B cell (primary cell): ENCODE measurements at regions not wholly inside any gene's neighbourhood (a gene's known extent, or its start where the extent isn't known, plus 50 kb on each side); places are given as distances from the start of the nearest gene placed in this dataset.

Experiments
- ATAC-seq: fragments of 200-7000 bp; cut with Tn5 transposase; one replicate; pipeline ENCODE4 v1.10.0; 2021; ENCODE audit warnings: low read depth, mild to moderate bottlenecking, moderate number of reproducible peaks, moderate library complexity
- CTCF ChIA-PET: fragments of 350-600 bp; sonication (Branson Sonifier 250); formaldehyde crosslinking; loops from one replicate; lab custom pipeline; 2021; ENCODE audit warnings: antibody characterized with exemption, inconsistent platforms; lab: Charles Lee
- POLR2A ChIA-PET: fragments of 350-600 bp; sonication (Branson Sonifier 250); formaldehyde crosslinking; loops from one replicate; lab custom pipeline; 2021; ENCODE audit warnings: antibody characterized with exemption; lab: Charles Lee
- DNase-seq: peaks from one replicate; pipeline ENCODE4 v3.0.0; 2013
- H2AFZ ChIP-seq: 2 replicates; pipeline ENCODE4 v1.6.1; 2012; ENCODE audit warnings: mild to moderate bottlenecking, low read depth, low read length; ENCODE audit not compliant: insufficient read depth, poor library complexity, severe bottlenecking
- H3K27ac ChIP-seq, 2 donors: 1 replicate in 1 of 2; 2 replicates in 1 of 2; pipeline ENCODE4 v1.5.1; 2012 to 2013; ENCODE audit warnings: low read length in 2 of 2, mild to moderate bottlenecking in 2 of 2, moderate library complexity in 1 of 2
- H3K27me3 ChIP-seq, 4 experiments: fragments of 200-600 bp in 1 of 4; sonication (generic) in 1 of 4; replicated peaks in 1 of 4; 1 replicate in 2 of 4; 2 replicates in 2 of 4; pipeline versions ENCODE4 v1.6.1 to v1.7.0; 2013 to 2016; ENCODE audit warnings: low read length in 3 of 4, mild to moderate bottlenecking in 2 of 4, mixed read lengths in 1 of 4, moderate library complexity in 1 of 4; ENCODE audit not compliant: insufficient read depth in 4 of 4, control insufficient read depth in 3 of 4; ENCODE audit errors: control extremely low read depth in 1 of 4
- H3K36me3 ChIP-seq, 2 experiments: replicated peaks in 1 of 2; 1 replicate in 1 of 2; 2 replicates in 1 of 2; pipeline versions ENCODE4 v1.6.1 to v1.7.1; 2013; ENCODE audit warnings: low read length in 1 of 2; ENCODE audit not compliant: insufficient read depth in 2 of 2, control insufficient read depth in 1 of 2; ENCODE audit errors: control extremely low read depth in 1 of 2, extremely low read depth in 1 of 2
- H3K4me1 ChIP-seq, 2 donors: fragments of 200-600 bp in 1 of 2; sonication (generic) in 1 of 2; 1 replicate in 1 of 2; 2 replicates in 1 of 2; pipeline versions ENCODE4 v1.5.1 to v1.6.1; 2013 to 2017; ENCODE audit warnings: low read length in 2 of 2; ENCODE audit not compliant: control insufficient read depth in 2 of 2, insufficient read depth in 2 of 2
- H3K4me2 ChIP-seq: replicated peaks from 2 replicates; pipeline ENCODE3; 2012; ENCODE audit warnings: mild to moderate bottlenecking, low read depth, low read length; ENCODE audit not compliant: poor library complexity, severe bottlenecking
- H3K4me3 ChIP-seq, 5 experiments: fragments of 200-600 bp in 1 of 5; sonication (generic) in 1 of 5; 1 replicate in 3 of 5; 2 replicates in 2 of 5; pipeline versions ENCODE4 v1.5.1 to v1.7.0; 2011 to 2016; ENCODE audit warnings: low read length in 4 of 5, mild to moderate bottlenecking in 4 of 5, low read depth in 2 of 5, control low read depth in 1 of 5, moderate library complexity in 1 of 5; ENCODE audit not compliant: insufficient read depth in 1 of 5; ENCODE audit errors: control extremely low read depth in 1 of 5, extremely low read depth in 1 of 5
- H3K79me2 ChIP-seq: fragments of 200-600 bp; sonication (generic); one replicate; pipeline ENCODE4 v1.6.0; 2016; ENCODE audit warnings: low read length; ENCODE audit not compliant: control insufficient read depth, insufficient read depth
- H3K9ac ChIP-seq: fragments of 200-600 bp; sonication (generic); 2 replicates; pipeline ENCODE4 v1.6.1; 2017; ENCODE audit warnings: mild to moderate bottlenecking, low read length, moderate library complexity
- H3K9me3 ChIP-seq, 3 donors: one replicate each; pipeline versions ENCODE4 v1.6.1 to v1.7.1; 2013; ENCODE audit warnings: low read length in 2 of 3; ENCODE audit not compliant: control insufficient read depth in 2 of 3, insufficient read depth in 1 of 3; ENCODE audit errors: control extremely low read depth in 1 of 3
- H4K20me1 ChIP-seq: 2 replicates; pipeline ENCODE4 v1.6.0; 2012; ENCODE audit warnings: mild to moderate bottlenecking, low read length; ENCODE audit not compliant: insufficient read depth, control insufficient read depth, poor library complexity, severe bottlenecking
- H3K27ac Mint-ChIP-seq: one replicate; pipeline ENCODE4 v1.8.0; 2021; ENCODE audit warnings: mixed read lengths
- H3K27me3 Mint-ChIP-seq: one replicate; pipeline ENCODE4 v1.8.0; 2021; ENCODE audit warnings: mixed read lengths
- H3K4me1 Mint-ChIP-seq: one replicate; pipeline ENCODE4 v1.8.0; 2021; ENCODE audit warnings: mixed read lengths
- H3K4me3 Mint-ChIP-seq: one replicate; pipeline ENCODE4 v1.8.0; 2021; ENCODE audit warnings: mixed read lengths
- H3K9me3 Mint-ChIP-seq: one replicate; pipeline ENCODE4 v1.8.0; 2022; ENCODE audit warnings: mixed read lengths; ENCODE audit not compliant: insufficient read depth
- EZH2 ChIP-seq: IDR thresholded peaks from 2 replicates; pipeline ENCODE4 v1.6.1; 2012; ENCODE audit warnings: borderline replicate concordance, low read depth, mild to moderate bottlenecking, moderate library complexity, low read length; ENCODE audit not compliant: insufficient read depth, poor library complexity, severe bottlenecking
- WGBS: methylation state at CpG from one replicate; pipeline ENCODE4 v1.1.5; 2013; ENCODE audit warnings: missing lambda C conversion rate; ENCODE audit not compliant: insufficient coverage; 5-methylcytosine and 5-hydroxymethylcytosine counted together
- intact Hi-C: fragments of 100-400 bp; cut with micrococcal nuclease; formaldehyde crosslinking; loops from one replicate; pipeline ENCODE4 v1.10.0; 2022
- TF ChIP-seq, protein P1 (sequence below): fragments of 200-600 bp; IDR thresholded peaks from one replicate; pipeline ENCODE4 v1.8.0; 2022; ENCODE audit warnings: antibody characterized with exemption, mild to moderate bottlenecking

DNA sequence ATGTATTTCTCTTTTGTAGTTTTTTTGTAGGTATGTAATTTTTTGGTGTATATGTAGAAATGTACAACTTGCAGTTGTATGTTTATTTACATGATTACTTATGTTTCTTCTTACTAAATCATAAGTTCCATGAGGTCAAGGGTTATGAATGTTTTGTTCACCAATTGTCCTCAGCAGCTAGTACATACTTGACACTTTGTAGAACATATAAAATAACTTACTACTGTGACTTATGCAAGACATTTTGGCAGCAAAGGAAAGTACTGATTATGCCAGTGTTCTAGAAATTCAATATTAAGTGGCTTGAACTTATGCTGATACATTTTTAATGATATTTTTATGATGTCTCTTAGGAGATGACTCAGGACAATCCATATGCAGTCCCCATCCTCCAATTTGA is 209.6 kb downstream of the DKK1 start:
- TF ChIP-seq, protein P1, sequence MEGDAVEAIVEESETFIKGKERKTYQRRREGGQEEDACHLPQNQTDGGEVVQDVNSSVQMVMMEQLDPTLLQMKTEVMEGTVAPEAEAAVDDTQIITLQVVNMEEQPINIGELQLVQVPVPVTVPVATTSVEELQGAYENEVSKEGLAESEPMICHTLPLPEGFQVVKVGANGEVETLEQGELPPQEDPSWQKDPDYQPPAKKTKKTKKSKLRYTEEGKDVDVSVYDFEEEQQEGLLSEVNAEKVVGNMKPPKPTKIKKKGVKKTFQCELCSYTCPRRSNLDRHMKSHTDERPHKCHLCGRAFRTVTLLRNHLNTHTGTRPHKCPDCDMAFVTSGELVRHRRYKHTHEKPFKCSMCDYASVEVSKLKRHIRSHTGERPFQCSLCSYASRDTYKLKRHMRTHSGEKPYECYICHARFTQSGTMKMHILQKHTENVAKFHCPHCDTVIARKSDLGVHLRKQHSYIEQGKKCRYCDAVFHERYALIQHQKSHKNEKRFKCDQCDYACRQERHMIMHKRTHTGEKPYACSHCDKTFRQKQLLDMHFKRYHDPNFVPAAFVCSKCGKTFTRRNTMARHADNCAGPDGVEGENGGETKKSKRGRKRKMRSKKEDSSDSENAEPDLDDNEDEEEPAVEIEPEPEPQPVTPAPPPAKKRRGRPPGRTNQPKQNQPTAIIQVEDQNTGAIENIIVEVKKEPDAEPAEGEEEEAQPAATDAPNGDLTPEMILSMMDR, result no peak
- no peak for TF ChIP-seq EZH2
- intact Hi-C loops, result no loop called here
- Histone ChIP-seq H3K9ac (no peak overlapping the region), H2AFZ (no peak overlapping the region), H3K4me1 (no peaks in the 10 kb centered on the region), H4K20me1 (no peaks in the 10 kb centered on the region), H3K27me3 (no peaks in the 10 kb centered on the region), H3K4me3 (no peak overlapping the region), H3K36me3 (no peaks in the 10 kb centered on the region), H3K9me3 (no peaks in the 10 kb centered on the region), H3K27ac (no peak overlapping the region), H3K79me2 (no peaks in the 10 kb centered on the region), H3K4me2 (no peak overlapping the region)
- Mint-ChIP-seq H3K27ac (no peak overlapping the region), H3K4me1 (no peaks in the 10 kb centered on the region), H3K4me3 (no peak overlapping the region), H3K9me3 (no peaks in the 10 kb centered on the region), H3K27me3 (peaks cover 4% of the 10 kb centered on the region)
- POLR2A ChIA-PET, result no interaction called here
- ATAC-seq (no peak), DNase-seq (no peak)
- CTCF ChIA-PET, result interaction anchor here (0.6 kb wide), 1 partner anchor 77 kb away, joined by 3 read pairs; no protein-coding TSS in a partner anchor

DNA sequence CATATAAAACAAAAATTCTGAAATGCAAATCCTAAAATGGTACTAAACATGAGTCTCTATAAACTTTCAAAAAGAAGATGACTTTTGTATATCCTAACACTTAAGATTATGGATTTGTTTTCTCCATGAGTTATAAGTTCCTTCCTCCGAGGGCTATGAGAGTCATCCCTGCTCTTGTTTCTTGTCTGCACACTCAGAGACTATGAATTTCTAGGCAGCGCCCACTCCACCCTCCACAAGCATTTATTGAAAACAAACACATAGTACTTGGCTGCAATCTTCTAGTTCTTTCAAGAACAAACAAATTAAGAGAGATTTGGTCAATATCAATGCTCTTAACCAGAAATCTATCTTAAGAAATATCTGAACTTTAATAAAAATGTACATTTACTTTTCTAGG is 211.7 kb downstream of the DKK1 start:
- H3K9me3 Mint-ChIP-seq, result no peaks in the 10 kb centered on the region
- H3K4me3 Mint-ChIP-seq, result no peak overlapping the region
- ChIA-PET CTCF (no interaction called here), POLR2A (no interaction called here)
- Histone ChIP-seq H3K36me3 (no peaks in the 10 kb centered on the region), H3K9ac (no peak overlapping the region), H3K4me3 (no peak overlapping the region), H2AFZ (no peak overlapping the region), H3K9me3 (no peaks in the 10 kb centered on the region), H4K20me1 (no peaks in the 10 kb centered on the region), H3K79me2 (no peaks in the 10 kb centered on the region), H3K27me3 (no peaks in the 10 kb centered on the region), H3K27ac (no peak overlapping the region), H3K4me1 (no peaks in the 10 kb centered on the region), H3K4me2 (no peak overlapping the region)
- no peaks in the 10 kb centered on the region for H3K4me1 Mint-ChIP-seq
- H3K27me3 Mint-ChIP-seq, result peaks cover 4% of the 10 kb centered on the region
- 100% methylated on average over 2 of the region's 2 CpGs for WGBS
- DNase-seq, result no peak
- no peak for ATAC-seq
- intact Hi-C loops, result no loop called here
- no peak overlapping the region for H3K27ac Mint-ChIP-seq
- TF ChIP-seq, protein P1, result no peak
- no peak for TF ChIP-seq EZH2
